K562 (cell line): ENCODE measurements at regions not wholly inside any gene's neighbourhood (a gene's known extent, or its start where the extent isn't known, plus 50 kb on each side); places are given as distances from the start of the nearest gene placed in this dataset.

Source experiments
- ATF1 ChIP-seq, 2 experiments: fragments of 450-650 bp in 1 of 2; IDR thresholded peaks; 2 replicates each; pipeline ENCODE4 v1.6.1; 2016; ENCODE audit warnings: missing compliant biosample characterization in 1 of 2, missing genetic modification characterization in 1 of 2
- GABPA ChIP-seq: fragments of 200-800 bp; sonication (Bioruptor generic); conservative IDR thresholded peaks from 2 replicates; pipeline ENCODE4 v1.6.1; 2016; ENCODE audit warnings: low read depth, missing genetic modification characterization, missing compliant biosample characterization
- ZFP1 ChIP-seq: fragments of 450-650 bp; formaldehyde crosslinking; IDR thresholded peaks from 2 replicates; pipeline ENCODE4 v1.4.0; 2020; ENCODE audit warnings: mild to moderate bottlenecking, mixed read lengths
- ZNF174 ChIP-seq: fragments of 250-450 bp; sonication (Bioruptor Pico); IDR thresholded peaks from 2 replicates; pipeline ENCODE4 v1.4.0; 2020; ENCODE audit warnings: mild to moderate bottlenecking
- ZNF212 ChIP-seq: fragments of 450-650 bp; formaldehyde crosslinking; IDR thresholded peaks from 2 replicates; pipeline ENCODE4 v1.4.0; 2020; ENCODE audit warnings: mild to moderate bottlenecking
- ZNF217 ChIP-seq: sonication (generic); formaldehyde crosslinking; IDR thresholded peaks from 2 replicates; pipeline ENCODE4 v1.8.0; 2022; ENCODE audit warnings: mild to moderate bottlenecking, missing genetic modification reagents
- ZNF717 ChIP-seq: fragments of 250-450 bp; sonication (Bioruptor Pico); IDR thresholded peaks from 2 replicates; pipeline ENCODE4 v1.5.0; 2021
- TF ChIP-seq, protein P1 (sequence below): fragments of 450-650 bp; formaldehyde crosslinking; conservative IDR thresholded peaks from 2 replicates; pipeline ENCODE4 v1.4.0; 2022; ENCODE audit warnings: mild to moderate bottlenecking, missing genetic modification characterization
- TF ChIP-seq, protein P2 (sequence below): sonication (generic); formaldehyde crosslinking; IDR thresholded peaks from 2 replicates; pipeline ENCODE4 v1.8.1; 2023; ENCODE audit warnings: mild to moderate bottlenecking, missing genetic modification reagents, moderate library complexity
- TF ChIP-seq, protein P3 (sequence below): fragments of 250-450 bp; sonication (Bioruptor Pico); IDR thresholded peaks from 2 replicates; pipeline ENCODE4 v1.5.0; 2022; ENCODE audit warnings: mild to moderate bottlenecking
- TF ChIP-seq, protein P4 (sequence below): IDR thresholded peaks from 2 replicates; pipeline ENCODE4 v1.6.1; 2016; ENCODE audit warnings: missing genetic modification characterization, missing compliant biosample characterization
- TF ChIP-seq, protein P5 (sequence below): fragments of 450-650 bp; formaldehyde crosslinking; IDR thresholded peaks from 2 replicates; pipeline ENCODE4 v1.4.0; 2020; ENCODE audit warnings: mild to moderate bottlenecking, moderate library complexity
- TF ChIP-seq, protein P6 (sequence below): IDR thresholded peaks from 2 replicates; pipeline ENCODE4 v1.6.1; 2014; ENCODE audit warnings: antibody characterized with exemption
- TF ChIP-seq, protein P7 (sequence below): sonication (generic); formaldehyde crosslinking; IDR thresholded peaks from 2 replicates; pipeline ENCODE4 v1.8.1; 2023; ENCODE audit warnings: mild to moderate bottlenecking, missing genetic modification reagents

DNA sequence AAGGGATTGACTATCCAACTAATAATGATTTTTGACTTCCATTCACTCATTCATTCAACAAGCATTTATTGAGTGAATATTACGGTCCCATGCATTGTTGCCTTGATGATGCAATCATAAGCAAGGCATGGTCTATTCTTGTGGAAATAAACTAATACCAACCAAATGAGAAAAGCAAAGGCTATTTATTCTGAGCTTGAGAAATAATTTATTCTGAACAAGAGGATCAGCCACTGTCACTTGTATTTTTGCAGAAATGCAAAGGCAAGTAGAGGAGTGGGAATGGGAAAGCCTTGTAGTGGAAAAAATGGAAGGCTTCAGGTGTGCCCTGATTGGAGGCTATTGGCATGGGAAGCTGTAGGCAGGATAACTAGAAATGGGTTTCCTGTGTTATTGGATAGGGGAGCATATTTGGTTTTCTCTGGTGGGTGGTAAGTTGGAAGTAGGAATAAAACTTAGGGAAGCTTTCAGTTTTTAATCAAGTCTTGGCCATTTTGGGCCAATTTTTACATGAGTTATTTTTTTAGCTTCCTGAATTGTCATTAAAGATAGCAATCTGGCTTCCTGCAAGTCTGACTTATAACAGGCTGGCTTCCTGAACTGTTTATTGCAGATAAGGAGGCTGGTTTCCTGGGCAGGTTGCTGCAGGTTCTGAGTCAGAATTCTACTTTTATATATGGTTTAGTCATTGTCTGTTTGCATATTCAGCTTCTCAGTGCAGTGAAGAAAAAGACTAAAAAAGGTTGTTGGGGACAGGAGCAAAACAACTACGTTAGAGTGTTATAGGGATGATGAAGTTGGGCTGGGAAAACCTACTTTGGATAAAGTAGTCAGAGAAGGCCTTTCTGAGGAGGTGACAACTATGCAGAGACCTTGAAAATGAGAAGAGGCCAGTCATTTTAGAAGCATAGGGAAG lies 106.7 kb downstream of the APIP start (continued):
- TF ChIP-seq, protein P1, sequence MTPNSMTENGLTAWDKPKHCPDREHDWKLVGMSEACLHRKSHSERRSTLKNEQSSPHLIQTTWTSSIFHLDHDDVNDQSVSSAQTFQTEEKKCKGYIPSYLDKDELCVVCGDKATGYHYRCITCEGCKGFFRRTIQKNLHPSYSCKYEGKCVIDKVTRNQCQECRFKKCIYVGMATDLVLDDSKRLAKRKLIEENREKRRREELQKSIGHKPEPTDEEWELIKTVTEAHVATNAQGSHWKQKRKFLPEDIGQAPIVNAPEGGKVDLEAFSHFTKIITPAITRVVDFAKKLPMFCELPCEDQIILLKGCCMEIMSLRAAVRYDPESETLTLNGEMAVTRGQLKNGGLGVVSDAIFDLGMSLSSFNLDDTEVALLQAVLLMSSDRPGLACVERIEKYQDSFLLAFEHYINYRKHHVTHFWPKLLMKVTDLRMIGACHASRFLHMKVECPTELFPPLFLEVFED: no peak; the same call in 1 of the 2 replicates
- TF ChIP-seq, protein P2, sequence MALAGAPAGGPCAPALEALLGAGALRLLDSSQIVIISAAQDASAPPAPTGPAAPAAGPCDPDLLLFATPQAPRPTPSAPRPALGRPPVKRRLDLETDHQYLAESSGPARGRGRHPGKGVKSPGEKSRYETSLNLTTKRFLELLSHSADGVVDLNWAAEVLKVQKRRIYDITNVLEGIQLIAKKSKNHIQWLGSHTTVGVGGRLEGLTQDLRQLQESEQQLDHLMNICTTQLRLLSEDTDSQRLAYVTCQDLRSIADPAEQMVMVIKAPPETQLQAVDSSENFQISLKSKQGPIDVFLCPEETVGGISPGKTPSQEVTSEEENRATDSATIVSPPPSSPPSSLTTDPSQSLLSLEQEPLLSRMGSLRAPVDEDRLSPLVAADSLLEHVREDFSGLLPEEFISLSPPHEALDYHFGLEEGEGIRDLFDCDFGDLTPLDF (CRISPR knock-in tag): 0 out of 2 replicates have a peak, but pooled peaks have one; percentile 18
- TF ChIP-seq ZNF212 (CRISPR knock-in tag): no peak
- TF ChIP-seq, protein P3, sequence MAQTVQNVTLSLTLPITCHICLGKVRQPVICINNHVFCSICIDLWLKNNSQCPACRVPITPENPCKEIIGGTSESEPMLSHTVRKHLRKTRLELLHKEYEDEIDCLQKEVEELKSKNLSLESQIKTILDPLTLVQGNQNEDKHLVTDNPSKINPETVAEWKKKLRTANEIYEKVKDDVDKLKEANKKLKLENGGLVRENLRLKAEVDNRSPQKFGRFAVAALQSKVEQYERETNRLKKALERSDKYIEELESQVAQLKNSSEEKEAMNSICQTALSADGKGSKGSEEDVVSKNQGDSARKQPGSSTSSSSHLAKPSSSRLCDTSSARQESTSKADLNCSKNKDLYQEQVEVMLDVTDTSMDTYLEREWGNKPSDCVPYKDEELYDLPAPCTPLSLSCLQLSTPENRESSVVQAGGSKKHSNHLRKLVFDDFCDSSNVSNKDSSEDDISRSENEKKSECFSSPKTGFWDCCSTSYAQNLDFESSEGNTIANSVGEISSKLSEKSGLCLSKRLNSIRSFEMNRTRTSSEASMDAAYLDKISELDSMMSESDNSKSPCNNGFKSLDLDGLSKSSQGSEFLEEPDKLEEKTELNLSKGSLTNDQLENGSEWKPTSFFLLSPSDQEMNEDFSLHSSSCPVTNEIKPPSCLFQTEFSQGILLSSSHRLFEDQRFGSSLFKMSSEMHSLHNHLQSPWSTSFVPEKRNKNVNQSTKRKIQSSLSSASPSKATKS (CRISPR knock-in tag): no peak
- TF ChIP-seq GABPA (tag): peak; percentile 72
- no peak for TF ChIP-seq ZNF717 (CRISPR knock-in tag)
- peak; percentile 50; the same call in 1 of the 2 replicates for TF ChIP-seq ZFP1 (CRISPR knock-in tag)
- TF ChIP-seq, protein P4, sequence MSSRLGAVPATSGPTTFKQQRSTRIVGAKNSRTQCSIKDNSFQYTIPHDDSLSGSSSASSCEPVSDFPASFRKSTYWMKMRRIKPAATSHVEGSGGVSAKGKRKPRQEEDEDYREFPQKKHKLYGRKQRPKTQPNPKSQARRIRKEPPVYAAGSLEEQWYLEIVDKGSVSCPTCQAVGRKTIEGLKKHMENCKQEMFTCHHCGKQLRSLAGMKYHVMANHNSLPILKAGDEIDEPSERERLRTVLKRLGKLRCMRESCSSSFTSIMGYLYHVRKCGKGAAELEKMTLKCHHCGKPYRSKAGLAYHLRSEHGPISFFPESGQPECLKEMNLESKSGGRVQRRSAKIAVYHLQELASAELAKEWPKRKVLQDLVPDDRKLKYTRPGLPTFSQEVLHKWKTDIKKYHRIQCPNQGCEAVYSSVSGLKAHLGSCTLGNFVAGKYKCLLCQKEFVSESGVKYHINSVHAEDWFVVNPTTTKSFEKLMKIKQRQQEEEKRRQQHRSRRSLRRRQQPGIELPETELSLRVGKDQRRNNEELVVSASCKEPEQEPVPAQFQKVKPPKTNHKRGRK (tag): no peak
- no peak for TF ChIP-seq ZNF174
- TF ChIP-seq, protein P5, sequence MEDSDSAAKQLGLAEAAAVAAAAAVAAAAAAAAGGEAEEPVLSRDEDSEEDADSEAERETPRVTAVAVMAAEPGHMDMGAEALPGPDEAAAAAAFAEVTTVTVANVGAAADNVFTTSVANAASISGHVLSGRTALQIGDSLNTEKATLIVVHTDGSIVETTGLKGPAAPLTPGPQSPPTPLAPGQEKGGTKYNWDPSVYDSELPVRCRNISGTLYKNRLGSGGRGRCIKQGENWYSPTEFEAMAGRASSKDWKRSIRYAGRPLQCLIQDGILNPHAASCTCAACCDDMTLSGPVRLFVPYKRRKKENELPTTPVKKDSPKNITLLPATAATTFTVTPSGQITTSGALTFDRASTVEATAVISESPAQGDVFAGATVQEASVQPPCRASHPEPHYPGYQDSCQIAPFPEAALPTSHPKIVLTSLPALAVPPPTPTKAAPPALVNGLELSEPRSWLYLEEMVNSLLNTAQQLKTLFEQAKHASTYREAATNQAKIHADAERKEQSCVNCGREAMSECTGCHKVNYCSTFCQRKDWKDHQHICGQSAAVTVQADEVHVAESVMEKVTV (CRISPR knock-in tag): no peak
- TF ChIP-seq, protein P6, sequence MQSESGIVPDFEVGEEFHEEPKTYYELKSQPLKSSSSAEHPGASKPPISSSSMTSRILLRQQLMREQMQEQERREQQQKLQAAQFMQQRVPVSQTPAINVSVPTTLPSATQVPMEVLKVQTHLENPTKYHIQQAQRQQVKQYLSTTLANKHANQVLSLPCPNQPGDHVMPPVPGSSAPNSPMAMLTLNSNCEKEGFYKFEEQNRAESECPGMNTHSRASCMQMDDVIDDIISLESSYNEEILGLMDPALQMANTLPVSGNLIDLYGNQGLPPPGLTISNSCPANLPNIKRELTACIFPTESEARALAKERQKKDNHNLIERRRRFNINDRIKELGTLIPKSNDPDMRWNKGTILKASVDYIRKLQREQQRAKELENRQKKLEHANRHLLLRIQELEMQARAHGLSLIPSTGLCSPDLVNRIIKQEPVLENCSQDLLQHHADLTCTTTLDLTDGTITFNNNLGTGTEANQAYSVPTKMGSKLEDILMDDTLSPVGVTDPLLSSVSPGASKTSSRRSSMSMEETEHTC: no peak
- no peak for TF ChIP-seq ATF1 (CRISPR knock-in tag; IDR thresholded peaks at IDR 0.05)
- TF ChIP-seq ATF1 (tag; IDR thresholded peaks at IDR 0.05): peak; percentile 60
- TF ChIP-seq, protein P7, sequence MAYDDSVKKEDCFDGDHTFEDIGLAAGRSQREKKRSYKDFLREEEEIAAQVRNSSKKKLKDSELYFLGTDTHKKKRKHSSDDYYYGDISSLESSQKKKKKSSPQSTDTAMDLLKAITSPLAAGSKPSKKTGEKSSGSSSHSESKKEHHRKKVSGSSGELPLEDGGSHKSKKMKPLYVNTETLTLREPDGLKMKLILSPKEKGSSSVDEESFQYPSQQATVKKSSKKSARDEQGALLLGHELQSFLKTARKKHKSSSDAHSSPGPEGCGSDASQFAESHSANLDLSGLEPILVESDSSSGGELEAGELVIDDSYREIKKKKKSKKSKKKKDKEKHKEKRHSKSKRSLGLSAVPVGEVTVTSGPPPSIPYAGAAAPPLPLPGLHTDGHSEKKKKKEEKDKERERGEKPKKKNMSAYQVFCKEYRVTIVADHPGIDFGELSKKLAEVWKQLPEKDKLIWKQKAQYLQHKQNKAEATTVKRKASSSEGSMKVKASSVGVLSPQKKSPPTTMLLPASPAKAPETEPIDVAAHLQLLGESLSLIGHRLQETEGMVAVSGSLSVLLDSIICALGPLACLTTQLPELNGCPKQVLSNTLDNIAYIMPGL (CRISPR knock-in tag): no peak
- TF ChIP-seq ZNF217: no peak
